Activated T-helper 17 cell treated with anti-CD3 and anti-CD28 coated beads, Interleukin-2, amount 50 U/mL, for 72 hours (primary cell): ENCODE measurements at regions not wholly inside any gene's neighbourhood (a gene's known extent, or its start where the extent isn't known, plus 50 kb on each side); places are given as distances from the start of the nearest gene placed in this dataset.
"Not testable (repeated sequence)": the region's sequence is repeated elsewhere in the genome, so short reads cannot be mapped to it uniquely, and the experiment has no call there.

Experiments
- ATAC-seq: fragments of 150-1000 bp; cut with Tn5 transposase; replicated peaks from 2 replicates; pipeline ENCODE4 v1.10.0; 2021; ENCODE audit warnings: mild to moderate bottlenecking, moderate library complexity
- H3K27ac Mint-ChIP-seq: one replicate; pipeline ENCODE4 v1.8.0; 2022; ENCODE audit warnings: mixed read lengths
- H3K27me3 Mint-ChIP-seq: one replicate; pipeline ENCODE4 v1.8.0; 2022; ENCODE audit warnings: mixed read lengths
- H3K36me3 Mint-ChIP-seq: one replicate; pipeline ENCODE4 v1.8.0; 2022; ENCODE audit warnings: low read depth, mild to moderate bottlenecking, mixed read lengths
- H3K4me1 Mint-ChIP-seq: one replicate; pipeline ENCODE4 v1.8.0; 2022; ENCODE audit warnings: mixed read lengths
- H3K4me3 Mint-ChIP-seq: one replicate; pipeline ENCODE4 v1.8.0; 2022; ENCODE audit warnings: mild to moderate bottlenecking, mixed read lengths
- H3K9me3 Mint-ChIP-seq: one replicate; pipeline ENCODE4 v1.8.0; 2022; ENCODE audit warnings: mixed read lengths

DNA sequence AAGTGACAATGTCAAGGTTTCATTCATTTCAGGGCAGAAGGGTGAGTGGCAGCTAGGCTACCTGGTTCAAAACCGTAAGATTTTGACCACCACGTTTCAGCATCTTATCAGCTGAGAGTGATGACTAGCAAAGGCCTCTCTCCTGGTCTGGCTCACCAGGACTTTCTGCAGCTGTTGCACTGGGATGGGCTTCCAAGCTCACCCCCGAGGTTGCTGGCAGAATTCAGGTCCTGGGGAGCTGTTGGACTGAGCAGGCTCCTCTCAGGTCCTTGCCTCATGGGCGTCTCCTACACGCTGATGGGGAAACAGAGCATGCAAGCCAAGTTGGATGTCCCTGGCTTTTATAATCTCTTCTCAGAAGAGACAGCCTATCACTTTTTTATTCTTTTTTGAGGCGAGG is 88.8 kb upstream of the RNU6-1 start:
- Mint-ChIP-seq H3K4me3 (no peak overlapping the region), H3K27ac (no peak overlapping the region), H3K27me3 (peaks cover 4% of the 10 kb centered on the region), H3K36me3 (no peaks in the 10 kb centered on the region), H3K4me1 (no peaks in the 10 kb centered on the region), H3K9me3 (peaks cover 10% of the 10 kb centered on the region)
- ATAC-seq, result no peak

DNA sequence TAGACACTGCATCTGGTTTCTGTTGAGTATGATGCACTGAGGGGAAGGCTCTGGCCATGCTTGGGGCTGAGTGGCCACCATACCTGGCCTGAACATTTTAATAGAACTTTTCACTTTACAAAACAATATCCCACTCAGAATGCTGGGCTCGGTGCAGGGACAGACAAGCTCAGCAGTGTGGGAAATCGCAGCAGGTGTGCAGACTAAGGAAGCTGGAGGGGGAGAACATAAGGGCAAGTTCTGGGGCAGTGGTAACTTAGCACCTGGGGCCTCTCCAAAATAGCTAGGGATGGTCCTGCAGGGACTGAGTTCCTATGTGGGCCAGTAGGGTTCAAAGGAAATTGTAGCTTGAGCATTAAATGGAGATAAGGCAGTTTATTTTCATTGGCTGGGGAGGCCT is 90.9 kb upstream of the RNU6-1 start:
- no peak overlapping the region for H3K4me3 Mint-ChIP-seq
- H3K36me3 Mint-ChIP-seq, result no peaks in the 10 kb centered on the region
- no peaks in the 10 kb centered on the region for H3K4me1 Mint-ChIP-seq
- no peak overlapping the region for H3K27ac Mint-ChIP-seq
- H3K9me3 Mint-ChIP-seq, result no peaks in the 10 kb centered on the region
- H3K27me3 Mint-ChIP-seq, result peaks cover 4% of the 10 kb centered on the region
- ATAC-seq, result no peak

DNA sequence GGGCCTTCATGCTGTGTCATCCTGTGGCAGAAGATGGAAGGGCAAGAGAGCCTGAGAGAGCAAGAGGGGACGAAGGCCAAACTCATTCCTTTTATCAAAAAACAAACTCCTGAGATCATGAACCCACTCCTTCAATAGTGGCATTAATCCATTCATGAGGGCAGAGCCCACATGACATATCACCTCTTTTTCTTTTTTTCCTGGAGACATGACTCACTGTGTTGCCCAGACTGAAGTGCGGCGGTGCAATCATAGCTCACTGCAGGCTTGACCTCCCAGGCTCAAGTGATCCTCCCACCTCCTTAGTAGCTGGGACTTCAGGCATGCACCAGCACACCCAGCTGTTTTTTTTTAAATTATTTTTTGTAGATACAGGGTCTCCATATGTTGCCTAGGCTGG is 92.0 kb upstream of the RNU6-1 start:
- no peak for ATAC-seq
- no peaks in the 10 kb centered on the region for H3K9me3 Mint-ChIP-seq

GRCh38 chr15:67934126-67934525 is 94.3 kb upstream of the RNU6-1 start:
- H3K9me3 Mint-ChIP-seq, H3K36me3 Mint-ChIP-seq, H3K27me3 Mint-ChIP-seq, ATAC-seq, H3K4me1 Mint-ChIP-seq, H3K27ac Mint-ChIP-seq, H3K4me3 Mint-ChIP-seq: not testable (repeated sequence)

More for the DNA sequence above, 92.0 kb upstream of the RNU6-1 start:
- H3K27me3 Mint-ChIP-seq, result peaks cover 4% of the 10 kb centered on the region
- H3K27ac Mint-ChIP-seq, result no peak overlapping the region
- no peak overlapping the region for H3K4me3 Mint-ChIP-seq
- H3K36me3 Mint-ChIP-seq, result no peaks in the 10 kb centered on the region
- no peaks in the 10 kb centered on the region for H3K4me1 Mint-ChIP-seq

GRCh38 chr15:67935244-67935643 is 95.4 kb upstream of the RNU6-1 start:
- Mint-ChIP-seq H3K27me3 (peaks cover 4% of the 10 kb centered on the region), H3K36me3 (no peaks in the 10 kb centered on the region), H3K4me3 (no peak overlapping the region), H3K9me3 (no peaks in the 10 kb centered on the region), H3K27ac (no peak overlapping the region), H3K4me1 (no peaks in the 10 kb centered on the region)
- no peak for ATAC-seq

DNA sequence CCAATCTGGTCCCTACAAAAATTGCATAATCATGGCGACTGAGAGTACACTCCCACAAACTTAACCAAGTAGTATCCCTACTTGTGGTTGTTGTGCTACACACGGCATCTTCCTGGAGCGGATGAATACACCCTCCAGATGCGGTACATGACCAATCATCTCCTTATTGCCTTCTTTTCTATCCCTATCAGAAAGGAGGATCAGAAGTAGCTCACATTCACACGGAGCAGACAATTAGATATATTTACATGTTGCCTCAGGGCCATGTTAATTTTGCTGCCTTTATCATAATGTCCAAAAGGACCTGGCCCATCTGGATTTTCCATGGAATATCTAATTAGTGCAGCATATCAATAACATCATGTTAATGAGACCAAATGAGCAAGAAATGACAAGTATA is 96.4 kb upstream of the RNU6-1 start:
- no peak for ATAC-seq
- Mint-ChIP-seq H3K36me3 (no peaks in the 10 kb centered on the region), H3K27me3 (peaks cover 4% of the 10 kb centered on the region), H3K9me3 (no peaks in the 10 kb centered on the region), H3K27ac (no peak overlapping the region), H3K4me3 (no peak overlapping the region), H3K4me1 (no peaks in the 10 kb centered on the region)

DNA sequence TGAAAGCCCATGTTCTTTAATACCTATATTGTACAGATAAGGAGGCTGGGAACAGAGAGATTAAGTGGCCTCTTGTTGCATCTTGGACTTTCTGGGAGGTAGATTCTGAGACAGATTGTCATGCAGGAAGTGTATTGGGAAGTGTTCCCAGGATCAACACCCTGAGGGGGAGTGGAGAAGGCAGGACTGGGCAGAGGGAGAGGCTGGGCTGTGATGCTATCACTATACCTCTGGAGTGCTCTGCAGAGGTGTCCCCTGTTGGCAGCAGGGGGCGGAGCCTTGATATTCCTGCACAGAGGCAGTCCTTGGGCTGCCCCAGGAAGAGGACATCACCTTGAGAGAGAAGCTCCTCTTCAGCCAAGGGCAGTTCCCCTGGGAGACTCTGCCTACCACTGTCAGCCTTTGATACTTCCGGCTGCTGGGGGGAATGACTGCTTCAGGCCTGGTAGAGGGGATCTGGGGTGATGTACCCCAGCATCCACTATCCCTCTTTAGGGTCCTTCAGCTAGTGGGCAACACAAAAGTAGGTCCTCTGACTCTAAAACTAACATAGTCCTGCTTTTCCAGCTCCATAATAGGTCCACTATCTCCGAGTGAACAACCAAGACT is 97.4 kb upstream of the RNU6-1 start:
- Mint-ChIP-seq H3K27ac (no peak overlapping the region), H3K36me3 (no peaks in the 10 kb centered on the region), H3K4me3 (no peak overlapping the region), H3K27me3 (peaks cover 4% of the 10 kb centered on the region), H3K9me3 (no peaks in the 10 kb centered on the region), H3K4me1 (no peaks in the 10 kb centered on the region)
- no peak for ATAC-seq

GRCh38 chr15:67939179-67939578 is 99.3 kb upstream of the RNU6-1 start:
- not testable (repeated sequence) for H3K4me3 Mint-ChIP-seq, ATAC-seq, H3K9me3 Mint-ChIP-seq, H3K36me3 Mint-ChIP-seq, H3K27ac Mint-ChIP-seq, H3K27me3 Mint-ChIP-seq, H3K4me1 Mint-ChIP-seq

- not testable (repeated sequence) for H3K4me3 Mint-ChIP-seq, H3K27me3 Mint-ChIP-seq, ATAC-seq, H3K4me1 Mint-ChIP-seq, H3K9me3 Mint-ChIP-seq, H3K36me3 Mint-ChIP-seq, H3K27ac Mint-ChIP-seq
Measured at GRCh38 chr15:67939588-67940323, 99.9 kb upstream of the RNU6-1 start.

- ATAC-seq, result no peak
- Mint-ChIP-seq H3K9me3 (no peaks in the 10 kb centered on the region), H3K27ac (no peak overlapping the region), H3K27me3 (no peaks in the 10 kb centered on the region), H3K4me3 (no peak overlapping the region), H3K4me1 (no peaks in the 10 kb centered on the region), H3K36me3 (no peaks in the 10 kb centered on the region)
Measured at GRCh38 chr15:67940324-67940719, 100.5 kb upstream of the RNU6-1 start.

GRCh38 chr15:67941648-67942310 is 101.9 kb upstream of the RNU6-1 start:
- H3K9me3 Mint-ChIP-seq, result no peaks in the 10 kb centered on the region
- H3K4me1 Mint-ChIP-seq, result peaks cover 6% of the 10 kb centered on the region
- no peak for ATAC-seq
- H3K36me3 Mint-ChIP-seq, result no peaks in the 10 kb centered on the region
- H3K4me3 Mint-ChIP-seq, result no peak overlapping the region
- H3K27ac Mint-ChIP-seq, result no peak overlapping the region
- H3K27me3 Mint-ChIP-seq, result no peaks in the 10 kb centered on the region

GRCh38 chr15:67943475-67943874 is 103.6 kb upstream of the RNU6-1 start:
- Mint-ChIP-seq H3K27ac (no peak overlapping the region), H3K4me3 (no peak overlapping the region), H3K27me3 (no peaks in the 10 kb centered on the region), H3K9me3 (no peaks in the 10 kb centered on the region), H3K36me3 (no peaks in the 10 kb centered on the region), H3K4me1 (peaks cover 7% of the 10 kb centered on the region)
- no peak for ATAC-seq

GRCh38 chr15:67944010-67944641 is 104.3 kb upstream of the RNU6-1 start:
- Mint-ChIP-seq H3K9me3 (no peaks in the 10 kb centered on the region), H3K4me1 (peaks cover 7% of the 10 kb centered on the region), H3K27ac (no peak overlapping the region), H3K27me3 (no peaks in the 10 kb centered on the region), H3K4me3 (no peak overlapping the region), H3K36me3 (no peaks in the 10 kb centered on the region)
- ATAC-seq, result no peak

DNA sequence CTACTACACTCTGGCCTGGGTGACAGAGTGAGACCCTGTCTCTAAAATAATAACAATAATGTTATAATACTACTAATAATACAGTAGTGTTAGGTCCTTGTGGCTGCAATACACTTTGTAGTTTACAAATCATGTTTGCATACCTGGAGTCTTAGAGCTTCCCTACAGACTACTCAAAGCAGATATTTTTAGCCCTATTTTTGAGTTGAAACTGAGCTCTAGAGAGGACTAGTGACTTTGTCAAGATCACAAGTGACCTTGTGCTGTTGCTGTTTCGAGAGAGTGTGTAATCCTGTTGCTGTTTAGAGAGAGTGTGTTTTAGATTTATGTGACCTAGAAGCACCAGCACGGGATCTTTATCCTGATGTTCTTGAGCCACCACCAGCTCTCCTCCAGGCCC is 105.3 kb upstream of the RNU6-1 start:
- Mint-ChIP-seq H3K4me1 (peaks cover 7% of the 10 kb centered on the region), H3K27ac (no peak overlapping the region), H3K4me3 (no peak overlapping the region), H3K9me3 (no peaks in the 10 kb centered on the region), H3K27me3 (no peaks in the 10 kb centered on the region), H3K36me3 (no peaks in the 10 kb centered on the region)
- ATAC-seq, result no peak
